Fibroblast of lung (primary cell): ENCODE measurements at regions not wholly inside any gene's neighbourhood (a gene's known extent, or its start where the extent isn't known, plus 50 kb on each side); places are given as distances from the start of the nearest gene placed in this dataset.
A peak's percentile ranks its signal among the peaks of the same experiment; 100 is the strongest.

Experiments
- DNase-seq, 2 donors: peaks; one replicate each; pipeline versions ENCODE4 v3.0.0 to v3.0.0-alpha.2; 2010; ENCODE audit warnings: low read depth in 2 of 2
- H2AFZ ChIP-seq: 2 replicates; pipeline ENCODE4 v1.5.1; 2012; ENCODE audit warnings: low read length, control low read depth, inconsistent platforms
- H3K27ac ChIP-seq: 2 replicates; pipeline ENCODE4 v1.5.1; 2011; ENCODE audit warnings: low read length, control low read depth; ENCODE audit not compliant: insufficient read depth
- H3K27me3 ChIP-seq: 2 replicates; pipeline ENCODE4 v1.5.1; 2011; ENCODE audit warnings: mild to moderate bottlenecking, low read length; ENCODE audit not compliant: control insufficient read depth, insufficient read depth
- H3K36me3 ChIP-seq: 2 replicates; pipeline ENCODE4 v1.5.1; 2011; ENCODE audit warnings: low read length; ENCODE audit not compliant: control insufficient read depth, insufficient read depth
- H3K4me1 ChIP-seq: 2 replicates; pipeline ENCODE4 v1.5.1; 2011; ENCODE audit warnings: low read length; ENCODE audit not compliant: control insufficient read depth, insufficient read depth; ENCODE audit errors: extremely low read depth
- H3K4me2 ChIP-seq: 2 replicates; pipeline ENCODE4 v1.5.1; 2011; ENCODE audit warnings: low read length, control low read depth; ENCODE audit not compliant: insufficient read depth; ENCODE audit errors: extremely low read depth
- H3K4me3 ChIP-seq, 4 experiments: fragments of 200-600 bp in 1 of 4; sonication (generic) in 1 of 4; replicated peaks in 1 of 4; 2 replicates each; pipeline ENCODE4 v1.5.1; 2011 to 2016; ENCODE audit warnings: low read length in 4 of 4, low read depth in 3 of 4, mild to moderate bottlenecking in 3 of 4, control low read depth in 2 of 4, inconsistent platforms in 1 of 4, mixed read lengths in 1 of 4; ENCODE audit not compliant: insufficient read depth in 1 of 4; ENCODE audit errors: control extremely low read depth in 1 of 4
- H3K79me2 ChIP-seq: 2 replicates; pipeline ENCODE4 v1.5.1; 2012; ENCODE audit warnings: mild to moderate bottlenecking, low read length, inconsistent platforms; ENCODE audit not compliant: control insufficient read depth, insufficient read depth
- H3K9ac ChIP-seq: 2 replicates; pipeline ENCODE4 v1.5.1; 2011; ENCODE audit warnings: mild to moderate bottlenecking, low read length, control low read depth; ENCODE audit not compliant: insufficient read depth
- H3K9me3 ChIP-seq: 2 replicates; pipeline ENCODE4 v1.5.1; 2012; ENCODE audit warnings: low read depth, low read length; ENCODE audit not compliant: control insufficient read depth, insufficient read depth
- H4K20me1 ChIP-seq: 2 replicates; pipeline ENCODE4 v1.5.1; 2011; ENCODE audit warnings: low read length; ENCODE audit not compliant: control insufficient read depth, insufficient read depth; ENCODE audit errors: extremely low read depth
- EZH2 ChIP-seq: IDR thresholded peaks from 2 replicates; pipeline ENCODE4 v1.5.1; 2012; ENCODE audit warnings: low read length, control low read depth, mild to moderate bottlenecking; ENCODE audit errors: missing control alignments
- TF ChIP-seq, protein P1 (sequence below), 2 donors: IDR thresholded peaks in 1 of 2; conservative IDR thresholded peaks in 1 of 2; 1 replicate in 1 of 2; 2 replicates in 1 of 2; pipeline ENCODE4 v1.5.1; 2011 to 2012; ENCODE audit warnings: low read length in 2 of 2, control low read depth in 1 of 2, inconsistent platforms in 1 of 2, low read depth in 1 of 2, mild to moderate bottlenecking in 1 of 2

- DNase-seq, result peak; percentile 3 to 87
- H3K9me3 ChIP-seq, result no peaks in the 10 kb centered on the region
- H3K9ac ChIP-seq, result no peak overlapping the region
- no peak overlapping the region for H3K27ac ChIP-seq
- H2AFZ ChIP-seq, result no peak overlapping the region
- no peak for TF ChIP-seq EZH2
- TF ChIP-seq, protein P1, sequence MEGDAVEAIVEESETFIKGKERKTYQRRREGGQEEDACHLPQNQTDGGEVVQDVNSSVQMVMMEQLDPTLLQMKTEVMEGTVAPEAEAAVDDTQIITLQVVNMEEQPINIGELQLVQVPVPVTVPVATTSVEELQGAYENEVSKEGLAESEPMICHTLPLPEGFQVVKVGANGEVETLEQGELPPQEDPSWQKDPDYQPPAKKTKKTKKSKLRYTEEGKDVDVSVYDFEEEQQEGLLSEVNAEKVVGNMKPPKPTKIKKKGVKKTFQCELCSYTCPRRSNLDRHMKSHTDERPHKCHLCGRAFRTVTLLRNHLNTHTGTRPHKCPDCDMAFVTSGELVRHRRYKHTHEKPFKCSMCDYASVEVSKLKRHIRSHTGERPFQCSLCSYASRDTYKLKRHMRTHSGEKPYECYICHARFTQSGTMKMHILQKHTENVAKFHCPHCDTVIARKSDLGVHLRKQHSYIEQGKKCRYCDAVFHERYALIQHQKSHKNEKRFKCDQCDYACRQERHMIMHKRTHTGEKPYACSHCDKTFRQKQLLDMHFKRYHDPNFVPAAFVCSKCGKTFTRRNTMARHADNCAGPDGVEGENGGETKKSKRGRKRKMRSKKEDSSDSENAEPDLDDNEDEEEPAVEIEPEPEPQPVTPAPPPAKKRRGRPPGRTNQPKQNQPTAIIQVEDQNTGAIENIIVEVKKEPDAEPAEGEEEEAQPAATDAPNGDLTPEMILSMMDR (conservative IDR thresholded peaks at IDR 0.05 in 1 of 2, IDR thresholded peaks at IDR 0.05 in 1 of 2; ENCODE audit: low read depth in 1 of 2, low read length in 2 of 2), result no peak
- H3K36me3 ChIP-seq, result no peaks in the 10 kb centered on the region
- no peak overlapping the region for H3K4me2 ChIP-seq
- H3K4me3 ChIP-seq, result no peak overlapping the region
- H3K27me3 ChIP-seq, result no peaks in the 10 kb centered on the region
- no peaks in the 10 kb centered on the region for H4K20me1 ChIP-seq
- no peaks in the 10 kb centered on the region for H3K79me2 ChIP-seq
- no peaks in the 10 kb centered on the region for H3K4me1 ChIP-seq
These were observed 138.4 kb upstream of the HCCS start for GRCh38 chrX:10972706-10973105.

DNA sequence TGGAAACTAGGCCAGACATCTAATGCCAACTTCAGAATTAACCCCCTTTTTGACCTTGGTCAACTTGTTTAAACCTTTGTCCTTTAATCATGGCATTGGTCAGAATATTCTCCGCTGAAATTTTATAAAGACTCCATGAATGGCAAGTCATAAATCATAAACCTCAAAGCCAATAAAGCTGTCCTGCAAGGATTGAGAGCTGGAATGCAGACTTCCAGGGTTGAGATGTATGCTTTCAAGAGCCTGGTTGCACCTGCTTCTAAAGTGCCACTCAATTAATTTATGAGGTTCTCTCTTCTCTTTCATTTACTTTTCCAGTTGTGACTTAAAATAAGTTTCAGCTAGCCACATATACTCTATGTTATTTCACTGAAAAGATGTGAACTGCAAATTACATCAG, 136.2 kb upstream of the HCCS start:
- Histone ChIP-seq H3K79me2 (no peaks in the 10 kb centered on the region), H3K4me1 (no peaks in the 10 kb centered on the region), H2AFZ (no peak overlapping the region), H4K20me1 (no peaks in the 10 kb centered on the region), H3K9ac (no peak overlapping the region), H3K4me3 (no peak overlapping the region), H3K27me3 (no peaks in the 10 kb centered on the region), H3K4me2 (no peak overlapping the region), H3K36me3 (no peaks in the 10 kb centered on the region), H3K9me3 (no peaks in the 10 kb centered on the region), H3K27ac (no peak overlapping the region)
- DNase-seq, result no peak
- no peak for TF ChIP-seq EZH2
- TF ChIP-seq, protein P1 (conservative IDR thresholded peaks at IDR 0.05 in 1 of 2, IDR thresholded peaks at IDR 0.05 in 1 of 2; ENCODE audit: low read depth in 1 of 2, low read length in 2 of 2), result no peak

- H3K79me2 ChIP-seq, result no peaks in the 10 kb centered on the region
- H3K27ac ChIP-seq, result no peak overlapping the region
- H3K9me3 ChIP-seq, result no peaks in the 10 kb centered on the region
- DNase-seq, result peak in 1 of 2 donors; percentile 39
- no peak overlapping the region for H3K4me2 ChIP-seq
- no peaks in the 10 kb centered on the region for H3K27me3 ChIP-seq
- no peak overlapping the region for H3K4me3 ChIP-seq
- no peaks in the 10 kb centered on the region for H4K20me1 ChIP-seq
- H3K9ac ChIP-seq, result no peak overlapping the region
- no peak for TF ChIP-seq EZH2
- TF ChIP-seq, protein P1 (conservative IDR thresholded peaks at IDR 0.05 in 1 of 2, IDR thresholded peaks at IDR 0.05 in 1 of 2; ENCODE audit: low read depth in 1 of 2, low read length in 2 of 2), result no peak
- H2AFZ ChIP-seq, result no peak overlapping the region
- no peaks in the 10 kb centered on the region for H3K36me3 ChIP-seq
- H3K4me1 ChIP-seq, result no peaks in the 10 kb centered on the region
These were observed 131.2 kb upstream of the HCCS start for GRCh38 chrX:10979956-10980355.
